Raji (cell line): ENCODE measurements at regions not wholly inside any gene's neighbourhood (a gene's known extent, or its start where the extent isn't known, plus 50 kb on each side); places are given as distances from the start of the nearest gene placed in this dataset.

Experiments
- POLR2A ChIP-seq: IDR thresholded peaks from 2 replicates; pipeline ENCODE4 v1.6.1; 2011; ENCODE audit warnings: low read depth, low read length, control low read depth; ENCODE audit not compliant: insufficient read depth

- no peak for TF ChIP-seq POLR2A
Measured at GRCh38 chr17:79387783-79388182, 223.1 kb downstream of the RBFOX3 start.

- no peak for TF ChIP-seq POLR2A
Measured at GRCh38 chr17:79385962-79386563, 224.8 kb downstream of the RBFOX3 start.

- TF ChIP-seq POLR2A: no peak
Measured at GRCh38 chr17:79382313-79382712, 228.5 kb downstream of the RBFOX3 start.

DNA sequence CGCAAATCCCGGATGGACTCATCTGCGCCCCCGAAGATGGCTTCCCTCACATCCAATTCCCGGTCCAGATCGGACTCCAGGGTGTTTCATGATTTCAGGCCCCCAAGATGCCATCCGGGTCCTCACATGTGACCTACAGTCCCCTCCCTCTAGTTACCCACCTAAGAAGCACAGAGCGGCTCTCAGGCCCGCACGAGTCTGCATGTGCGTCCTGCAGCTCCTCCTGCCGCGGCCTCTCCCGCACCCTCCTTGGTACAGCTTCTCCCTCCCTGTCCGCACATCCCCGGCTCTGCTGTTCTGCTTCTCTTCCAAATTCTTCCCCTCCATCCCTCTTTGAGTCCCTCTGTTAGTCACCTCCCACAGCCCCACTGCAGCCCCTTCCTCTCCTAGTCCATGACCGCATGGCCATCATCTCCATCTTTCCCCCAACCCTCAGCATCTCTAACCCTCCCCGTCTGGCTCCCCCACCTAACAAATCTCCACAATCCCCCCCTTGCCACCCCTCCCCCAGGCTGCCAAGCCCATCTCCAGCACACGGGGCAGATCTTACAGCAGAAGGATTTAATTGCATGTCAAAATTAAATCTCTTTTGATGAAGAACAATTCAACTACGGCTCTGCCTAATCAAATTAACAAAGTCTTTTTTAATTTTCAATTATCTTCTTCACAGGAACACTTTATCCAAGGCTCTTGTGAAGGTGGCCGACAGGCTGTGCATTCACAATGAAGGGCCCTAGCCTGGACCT, 231.0 kb downstream of the RBFOX3 start:
- TF ChIP-seq POLR2A: no peak

- no peak for TF ChIP-seq POLR2A
Measured at GRCh38 chr17:79377230-79377786, 233.5 kb downstream of the RBFOX3 start.

DNA sequence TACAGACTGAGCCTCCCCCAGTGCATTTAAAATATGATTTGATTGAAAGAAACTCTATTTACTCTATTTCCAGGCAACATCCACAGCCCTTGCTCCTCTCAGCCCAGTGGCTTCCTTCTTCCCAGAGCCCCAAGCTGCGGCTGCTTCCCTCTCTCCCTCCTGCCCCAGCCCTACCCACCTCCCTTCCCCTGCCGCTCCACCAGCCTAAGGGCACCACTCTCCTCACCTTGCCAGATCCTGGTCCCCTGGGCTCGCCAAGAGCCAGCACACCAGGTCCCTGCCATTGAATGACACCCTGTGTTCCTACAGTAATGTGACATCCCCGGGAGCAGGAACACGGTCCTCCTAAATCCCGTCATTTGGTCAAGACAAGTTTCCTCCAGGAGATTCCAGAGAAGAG, 236.0 kb downstream of the RBFOX3 start:
- TF ChIP-seq POLR2A: no peak

- no peak for TF ChIP-seq POLR2A
Measured at GRCh38 chr17:79374087-79374689, 236.7 kb downstream of the RBFOX3 start.

DNA sequence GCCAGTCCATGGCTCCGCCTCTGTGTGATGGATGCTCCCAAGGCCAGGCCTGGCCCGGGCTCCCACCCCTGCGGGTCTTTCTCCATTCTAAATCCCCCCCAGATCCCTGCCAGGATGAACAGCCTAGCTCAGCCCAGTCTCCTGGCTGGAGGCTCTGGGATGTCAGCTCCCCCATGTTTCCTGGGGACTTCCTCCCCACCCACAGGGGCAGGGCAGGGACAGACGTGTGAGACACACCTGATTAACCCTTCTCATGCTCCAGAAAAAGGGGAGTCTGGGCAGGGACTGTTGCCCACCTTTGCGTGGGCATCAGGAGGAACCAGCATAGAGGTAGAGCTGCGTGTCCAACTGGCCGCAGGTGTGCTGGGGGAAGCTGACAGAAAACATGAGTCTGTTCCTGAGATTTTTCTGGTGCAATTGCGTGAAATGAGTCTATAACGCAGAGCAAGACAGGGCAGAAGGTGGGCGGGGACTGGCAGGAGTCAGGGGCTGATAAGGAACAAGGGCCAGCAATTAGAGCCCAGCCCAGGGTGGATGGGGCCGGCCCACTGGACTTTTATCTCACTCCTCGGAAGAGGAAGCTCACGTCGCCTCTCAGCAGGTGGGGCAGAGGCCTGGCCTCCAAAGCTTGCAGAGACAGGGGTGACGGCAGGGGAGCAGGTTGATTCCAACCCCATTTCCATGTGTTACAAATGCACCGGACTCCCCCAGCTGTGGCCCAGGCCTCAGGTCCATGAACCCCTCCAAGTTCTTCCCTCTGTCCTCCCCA, 238.2 kb downstream of the RBFOX3 start:
- no peak for TF ChIP-seq POLR2A

- no peak for TF ChIP-seq POLR2A
Measured at GRCh38 chr17:79371984-79372383, 238.9 kb downstream of the RBFOX3 start.

DNA sequence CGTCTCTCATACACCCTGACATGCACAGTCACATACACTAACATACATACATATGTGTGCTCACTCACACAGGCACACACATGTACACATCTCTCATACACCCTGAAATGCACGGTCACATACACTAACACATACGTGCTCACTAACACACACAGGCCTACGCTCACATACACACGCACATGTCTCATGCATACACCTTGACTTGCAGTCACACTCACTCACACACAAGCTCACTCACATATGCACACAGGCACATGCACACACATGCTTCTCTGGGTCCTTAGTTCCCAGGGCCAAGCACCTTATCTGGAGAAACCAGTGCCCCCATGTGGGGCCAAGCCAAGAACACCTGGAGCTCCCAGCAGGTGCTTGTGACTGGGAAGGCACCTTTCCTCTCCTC, 240.3 kb downstream of the RBFOX3 start:
- TF ChIP-seq POLR2A: no peak

DNA sequence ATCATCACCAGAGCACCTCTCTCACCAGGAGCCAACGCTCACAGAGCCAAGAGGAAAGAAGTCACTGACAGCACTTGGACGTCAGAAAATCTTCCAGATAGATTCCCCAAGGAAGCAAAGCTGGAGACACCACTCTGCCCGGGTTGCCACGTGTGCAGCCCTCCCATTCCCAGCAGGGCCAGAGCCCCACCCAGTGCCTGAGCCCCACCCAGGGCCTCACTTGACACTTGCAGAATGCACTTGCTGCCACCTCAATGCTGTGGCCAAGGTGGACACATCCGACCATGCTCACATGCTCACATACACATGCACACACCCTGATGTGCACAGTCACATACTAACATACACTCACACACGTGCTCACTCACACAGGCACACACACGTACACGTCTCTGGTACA, 240.7 kb downstream of the RBFOX3 start:
- TF ChIP-seq POLR2A: no peak

DNA sequence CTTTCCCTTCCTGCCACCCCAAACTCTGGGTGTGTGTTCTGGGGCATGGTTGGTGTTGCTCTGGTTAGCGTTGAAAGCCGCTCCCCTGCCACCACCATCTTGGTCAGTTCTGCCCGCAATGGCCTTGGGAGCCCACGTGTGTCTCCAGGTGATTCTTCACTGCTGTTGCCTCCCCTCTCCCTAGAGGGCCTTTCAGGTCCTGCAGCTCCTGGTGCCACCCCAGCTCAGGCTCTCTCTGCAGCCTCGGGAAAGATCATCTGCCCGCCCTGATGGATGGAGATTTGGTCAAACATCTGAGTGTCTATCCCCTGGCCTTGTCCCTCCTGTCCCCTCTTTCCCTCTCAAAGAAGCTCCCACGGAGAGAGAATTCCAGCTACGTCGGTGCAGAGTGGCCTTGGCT, 241.3 kb downstream of the RBFOX3 start:
- no peak for TF ChIP-seq POLR2A

DNA sequence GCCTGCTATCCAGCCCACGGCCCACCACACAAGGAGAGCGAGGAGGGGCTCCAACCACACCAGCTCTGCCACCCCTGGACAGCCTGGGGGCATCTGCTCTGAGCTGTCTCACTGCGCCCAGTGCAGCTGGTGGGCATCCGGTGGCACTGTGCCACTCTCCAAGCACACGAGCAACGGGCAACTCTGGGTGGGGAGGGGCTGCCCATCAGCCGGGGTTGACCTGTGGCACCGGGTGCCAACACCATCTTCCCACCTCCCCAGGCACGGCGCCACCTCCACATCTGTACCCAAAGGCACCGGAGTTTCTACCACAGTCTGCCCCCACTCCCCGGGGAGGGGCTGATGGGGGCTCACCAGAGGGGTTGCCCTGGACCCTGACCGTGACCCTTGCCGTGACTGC, 241.8 kb downstream of the RBFOX3 start:
- TF ChIP-seq POLR2A: no peak

GRCh38 chr17:79368521-79368920, 242.3 kb downstream of the RBFOX3 start:
- no peak for TF ChIP-seq POLR2A

DNA sequence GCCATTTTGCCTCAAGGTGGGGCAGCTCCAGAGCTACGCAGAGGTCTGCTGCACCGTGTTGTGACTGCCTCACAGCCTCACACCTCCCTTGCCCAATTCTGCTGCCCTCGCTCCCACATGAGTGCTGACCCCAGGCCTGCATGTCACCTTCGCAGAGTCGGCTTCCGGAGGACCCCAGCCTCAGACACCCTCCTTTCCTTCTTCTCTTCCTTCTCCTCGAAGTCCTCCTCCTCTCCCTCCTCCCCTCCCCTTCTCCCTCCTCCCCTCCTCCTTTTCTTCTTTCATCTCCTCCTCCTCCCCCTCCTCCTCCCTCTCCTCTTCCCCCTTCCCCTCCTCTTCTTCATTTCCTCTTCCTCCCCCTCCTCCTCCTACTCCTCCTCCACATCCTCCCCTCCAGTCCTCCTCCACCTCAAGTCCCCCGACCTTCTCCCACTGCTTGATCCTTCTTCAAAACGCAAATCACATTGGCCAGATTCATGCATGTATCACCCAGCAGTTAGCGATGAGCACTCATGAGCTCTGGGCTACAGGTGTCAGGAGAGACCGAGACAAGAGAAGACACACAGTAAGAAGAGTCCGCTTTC, 243.8 kb downstream of the RBFOX3 start:
- TF ChIP-seq POLR2A: no peak
